AG09309 (cell line): ENCODE measurements at regions not wholly inside any gene's neighbourhood (a gene's known extent, or its start where the extent isn't known, plus 50 kb on each side); places are given as distances from the start of the nearest gene placed in this dataset.

Experiments
- DNase-seq: peaks from one replicate; pipeline ENCODE4 v3.0.0-alpha.2; 2010; ENCODE audit warnings: low read depth
- H3K4me3 ChIP-seq: 2 replicates; pipeline ENCODE4 v1.5.1; 2011; ENCODE audit warnings: mild to moderate bottlenecking, low read depth, low read length, moderate library complexity; ENCODE audit not compliant: control insufficient read depth
- TF ChIP-seq, protein P1 (sequence below): IDR thresholded peaks from 2 replicates; pipeline ENCODE4 v1.5.1; 2011; ENCODE audit warnings: mild to moderate bottlenecking, low read depth, low read length, inconsistent platforms; ENCODE audit not compliant: insufficient read depth, control insufficient read depth; ENCODE audit errors: missing control alignments

DNA sequence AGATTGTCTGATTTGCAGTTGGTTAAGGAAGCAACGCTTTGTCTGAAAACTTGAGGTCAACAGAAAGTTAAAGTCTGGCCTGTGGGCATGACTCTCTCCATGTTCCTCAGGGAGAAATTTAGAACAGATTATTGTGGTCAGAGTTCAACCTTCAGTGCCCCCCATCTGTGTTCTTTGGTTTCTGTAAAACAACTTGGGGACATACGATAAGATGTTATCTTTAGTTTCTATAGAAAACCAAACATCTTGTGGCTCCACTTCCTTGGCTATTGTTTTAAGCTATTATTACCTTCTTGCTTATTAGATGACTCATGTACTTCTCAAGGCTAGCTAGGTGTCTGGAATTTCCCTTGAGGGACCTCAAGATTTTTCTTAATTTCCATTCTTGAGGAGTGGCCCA is 507.7 kb downstream of the PDHA2 start:
- H3K4me3 ChIP-seq: no peak overlapping the region
- TF ChIP-seq, protein P1, sequence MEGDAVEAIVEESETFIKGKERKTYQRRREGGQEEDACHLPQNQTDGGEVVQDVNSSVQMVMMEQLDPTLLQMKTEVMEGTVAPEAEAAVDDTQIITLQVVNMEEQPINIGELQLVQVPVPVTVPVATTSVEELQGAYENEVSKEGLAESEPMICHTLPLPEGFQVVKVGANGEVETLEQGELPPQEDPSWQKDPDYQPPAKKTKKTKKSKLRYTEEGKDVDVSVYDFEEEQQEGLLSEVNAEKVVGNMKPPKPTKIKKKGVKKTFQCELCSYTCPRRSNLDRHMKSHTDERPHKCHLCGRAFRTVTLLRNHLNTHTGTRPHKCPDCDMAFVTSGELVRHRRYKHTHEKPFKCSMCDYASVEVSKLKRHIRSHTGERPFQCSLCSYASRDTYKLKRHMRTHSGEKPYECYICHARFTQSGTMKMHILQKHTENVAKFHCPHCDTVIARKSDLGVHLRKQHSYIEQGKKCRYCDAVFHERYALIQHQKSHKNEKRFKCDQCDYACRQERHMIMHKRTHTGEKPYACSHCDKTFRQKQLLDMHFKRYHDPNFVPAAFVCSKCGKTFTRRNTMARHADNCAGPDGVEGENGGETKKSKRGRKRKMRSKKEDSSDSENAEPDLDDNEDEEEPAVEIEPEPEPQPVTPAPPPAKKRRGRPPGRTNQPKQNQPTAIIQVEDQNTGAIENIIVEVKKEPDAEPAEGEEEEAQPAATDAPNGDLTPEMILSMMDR: no peak
- DNase-seq: no peak

DNA sequence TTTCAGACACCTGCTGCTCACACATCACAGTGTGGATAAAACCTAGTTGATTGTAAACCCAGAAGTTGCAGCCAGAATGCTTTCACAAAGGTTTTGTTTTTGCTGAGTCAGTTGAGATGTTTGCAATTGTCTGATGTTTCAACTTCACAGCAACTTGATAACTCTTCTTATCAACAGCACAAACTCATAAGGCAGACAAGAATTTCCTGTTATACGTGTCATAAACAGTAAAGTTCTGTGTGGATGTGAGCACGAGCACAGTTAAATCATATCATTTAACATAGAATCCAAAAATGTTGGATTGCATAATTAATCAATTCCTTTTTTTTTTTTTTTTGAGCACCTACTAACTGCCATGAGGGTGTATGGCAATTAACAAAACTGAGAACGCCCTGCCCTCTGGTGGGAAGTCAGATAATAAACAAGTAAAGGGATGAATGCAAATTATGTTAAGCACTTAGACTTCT is 512.2 kb downstream of the PDHA2 start:
- H3K4me3 ChIP-seq: no peak overlapping the region
- no peak for DNase-seq
- TF ChIP-seq, protein P1: no peak

DNA sequence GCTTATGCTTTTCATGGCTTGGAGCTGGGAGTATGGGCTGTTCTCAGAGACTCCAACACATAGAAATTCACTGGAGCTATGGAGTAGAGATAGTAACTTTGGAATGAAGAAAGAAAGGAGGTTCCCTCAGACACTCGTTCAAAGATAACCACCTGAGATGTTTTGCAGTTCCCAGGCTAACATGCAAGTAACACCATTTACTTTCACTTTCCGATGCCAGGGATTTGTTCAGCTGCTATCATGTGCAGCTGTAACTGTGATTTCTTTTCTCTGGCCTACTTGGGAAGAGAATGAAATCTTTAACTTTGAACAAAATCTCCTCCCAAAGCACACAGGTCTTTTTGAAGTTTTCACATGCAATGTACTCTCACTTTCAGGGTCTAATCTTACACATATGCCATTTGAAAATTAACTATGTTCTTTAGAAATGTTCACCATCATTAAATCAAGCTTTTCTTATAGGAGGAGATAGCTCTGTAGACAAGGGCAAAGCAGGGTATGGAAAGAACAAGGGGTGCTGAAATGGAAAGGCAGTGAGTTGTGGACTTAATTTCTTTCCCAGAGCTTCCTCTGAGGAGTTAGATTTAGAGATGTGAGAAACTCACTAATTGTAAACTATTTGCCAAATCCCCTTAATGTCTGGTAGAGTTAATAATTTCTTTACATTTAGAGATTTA is 514.3 kb downstream of the PDHA2 start:
- no peak overlapping the region for H3K4me3 ChIP-seq
- TF ChIP-seq, protein P1: no peak
- DNase-seq: no peak

DNA sequence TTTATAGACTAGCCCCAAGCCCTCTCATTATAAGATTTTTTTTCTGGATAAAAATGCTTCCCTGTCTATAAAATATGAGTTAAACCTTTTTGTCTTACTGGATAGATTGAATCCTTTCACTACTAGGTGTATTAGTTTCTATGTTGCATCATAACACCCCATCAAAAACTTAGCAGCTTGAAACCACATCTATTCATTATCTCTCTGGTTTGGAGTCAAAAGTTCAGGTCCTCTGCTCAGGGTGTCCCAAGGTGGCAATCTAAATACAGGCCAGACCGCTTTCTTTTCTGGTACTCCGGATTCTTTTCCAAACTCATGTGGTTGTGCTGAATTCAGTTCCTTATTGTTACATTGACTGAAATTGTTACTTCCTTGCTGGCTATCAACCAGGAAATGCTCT is 515.5 kb downstream of the PDHA2 start:
- TF ChIP-seq, protein P1: no peak
- no peak overlapping the region for H3K4me3 ChIP-seq
- DNase-seq: no peak

DNA sequence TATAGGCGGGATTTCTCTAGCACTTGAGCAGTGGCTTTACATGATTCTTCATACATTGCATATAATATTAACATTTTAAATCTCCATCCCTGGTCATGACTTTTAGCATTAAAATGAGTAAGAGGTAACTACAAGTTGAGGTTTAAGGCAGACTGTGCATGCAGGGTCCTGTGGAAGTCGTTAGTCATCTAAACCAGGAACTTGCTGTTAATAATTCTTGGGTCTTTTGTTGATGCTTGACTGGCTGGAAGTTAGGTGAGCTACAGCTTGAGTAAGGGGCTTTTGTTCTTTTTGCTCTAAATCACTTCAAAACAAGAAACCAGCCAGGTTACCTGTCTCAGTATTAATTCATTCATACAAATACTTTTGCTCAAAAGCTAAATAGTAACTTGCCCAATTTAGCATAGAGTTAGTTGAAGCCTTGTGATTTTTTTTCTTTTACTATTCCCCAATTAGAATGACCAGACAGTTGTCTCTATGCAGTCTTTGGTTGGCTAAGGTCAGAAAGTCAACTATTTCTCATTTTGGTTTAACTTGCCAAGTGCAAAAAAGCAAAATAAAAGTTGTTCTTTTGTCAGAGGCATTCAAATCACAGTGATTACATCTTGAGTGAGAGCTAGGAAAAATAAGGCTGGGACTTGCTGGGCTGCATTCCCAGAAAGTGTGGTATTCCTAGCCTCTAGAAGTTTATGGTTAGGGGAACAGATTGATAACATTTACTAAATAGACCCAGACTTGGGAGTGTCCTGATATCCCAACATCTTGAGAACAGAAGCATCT is 516.9 kb downstream of the PDHA2 start:
- TF ChIP-seq, protein P1: no peak

DNA sequence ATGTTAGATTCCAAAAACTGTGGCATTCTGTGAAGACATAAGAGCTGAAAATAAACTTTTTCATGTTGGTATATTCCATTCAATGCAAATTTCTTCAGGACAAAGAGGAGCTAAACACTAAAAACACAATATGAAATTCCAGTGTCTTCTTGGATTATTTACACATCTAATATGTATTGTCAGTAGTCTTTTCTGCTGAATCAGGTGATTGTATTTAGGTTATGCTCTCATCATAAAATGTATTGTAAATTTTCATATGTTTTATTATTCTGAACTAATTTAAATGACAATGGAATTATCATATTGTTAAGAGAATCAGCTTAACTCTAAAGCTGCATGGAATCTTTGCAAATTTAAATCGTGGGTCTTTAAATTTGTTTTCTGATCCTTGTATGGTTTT is 526.7 kb downstream of the PDHA2 start:
- DNase-seq: no peak
- no peak overlapping the region for H3K4me3 ChIP-seq
- TF ChIP-seq, protein P1: no peak

More for the DNA sequence above, 516.9 kb downstream of the PDHA2 start:
- H3K4me3 ChIP-seq: no peak overlapping the region
- no peak for DNase-seq
